Lower leg skin (tissue), 3 donors: ENCODE measurements at regions not wholly inside any gene's neighbourhood (a gene's known extent, or its start where the extent isn't known, plus 50 kb on each side); places are given as distances from the start of the nearest gene placed in this dataset.

Source experiments
- CTCF ChIP-seq, 3 donors: fragments of 450-650 bp; IDR thresholded peaks; one replicate each; pipeline ENCODE4 v1.5.1; 2016; ENCODE audit warnings: antibody characterized with exemption in 3 of 3, mild to moderate bottlenecking in 3 of 3, moderate library complexity in 2 of 3
- POLR2A ChIP-seq, 2 donors: fragments of 450-650 bp; IDR thresholded peaks; one replicate each; pipeline ENCODE4 v1.6.1; 2016 to 2017; ENCODE audit warnings: antibody characterized with exemption in 2 of 2, mild to moderate bottlenecking in 1 of 2, moderate library complexity in 1 of 2

- no peak for TF ChIP-seq CTCF (IDR thresholded peaks at IDR 0.05)
- TF ChIP-seq POLR2A (IDR thresholded peaks at IDR 0.05), result no peak
These were observed 197.1 kb upstream of the MAGEB18 start for GRCh38 chrX:25941087-25941486.
